ENCODE measurements at regions not wholly inside any gene's neighbourhood (a gene's known extent, or its start where the extent isn't known, plus 50 kb on each side); places are given as distances from the start of the nearest gene placed in this dataset.

DNA sequence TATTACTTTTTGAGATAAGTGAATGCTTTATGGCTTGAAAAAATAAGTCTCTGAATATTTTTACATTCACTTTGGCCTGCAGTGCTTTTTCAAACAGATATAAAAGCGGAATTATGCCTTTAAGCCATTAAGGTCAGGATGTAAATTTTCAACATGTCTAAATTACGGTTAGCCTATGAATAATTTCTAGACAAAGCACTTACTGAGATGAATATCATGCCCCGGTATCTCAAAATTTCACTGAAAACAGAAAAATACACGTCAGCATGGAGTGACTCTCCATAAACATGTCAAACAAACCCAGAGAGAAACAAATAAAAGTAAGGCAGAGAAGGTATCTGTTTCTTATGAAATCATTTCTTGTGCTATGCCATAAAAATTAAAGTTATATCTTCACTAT, 853.9 kb downstream of the KCNT2 start:
- TF ChIP-seq CTCF (IDR thresholded peaks at IDR 0.05) (no peak), POLR2A (IDR thresholded peaks at IDR 0.05) (no peak)

Data from thyroid gland (tissue), 4 donors.